ENCODE measurements at regions not wholly inside any gene's neighbourhood (a gene's known extent, or its start where the extent isn't known, plus 50 kb on each side); places are given as distances from the start of the nearest gene placed in this dataset.
"Not testable (repeated sequence)": the region's sequence is repeated elsewhere in the genome, so short reads cannot be mapped to it uniquely, and the experiment has no call there.

GRCh38 chr17:21549107-21549687, 143.1 kb upstream of the KCNJ18 start:
- ATAC-seq, result no peak
- 43% methylated on average over 1 of the region's 1 CpG for WGBS, 2 donors
- H3K27ac ChIP-seq, result no peak overlapping the region
- H3K27me3 ChIP-seq, result no peaks in the 10 kb centered on the region
- no peak for DNase-seq
- intact Hi-C loops (cut with DNase I), result no loop called here
- no peak for FAIRE-seq
- peaks cover 0 to 12% (median 8%) of the 10 kb centered on the region in 3 donors for H3K4me1 ChIP-seq
- no peak overlapping the region for H3K4me3 ChIP-seq
- H3K36me3 ChIP-seq, result no peaks in the 10 kb centered on the region
- no peak for TF ChIP-seq CTCF (IDR thresholded peaks at IDR 0.05)
- H3K9me3 ChIP-seq, result no peaks in the 10 kb centered on the region

- H3K27ac ChIP-seq; H3K9me3 ChIP-seq; H3K27me3 ChIP-seq; DNase-seq; FAIRE-seq; ATAC-seq; intact Hi-C loops (cut with DNase I); H3K36me3 ChIP-seq: not testable (repeated sequence)
- peaks cover 0 to 12% (median 8%) of the 10 kb centered on the region in 3 donors for H3K4me1 ChIP-seq
- H3K4me3 ChIP-seq, result peak overlapping the region in 2 of 4 donors; percentile 52 to 80
- WGBS, 2 donors, result 82 to 91% methylated on average over 3 of the region's 3 CpGs
Observed at GRCh38 chr17:21550031-21550430, 142.3 kb upstream of the KCNJ18 start.

GRCh38 chr17:21551081-21551881, 141.0 kb upstream of the KCNJ18 start:
- peak overlapping the region; percentile 52 to 93 (median 70) for H3K4me3 ChIP-seq
- H3K36me3 ChIP-seq, result no peaks in the 10 kb centered on the region
- ATAC-seq (peak; percentile 97 to 99 (median 98)), DNase-seq (peak; percentile 75 to 95 (median 84)), FAIRE-seq (no peak)
- 1% methylated on average over 70 to 75 of the region's 75 CpGs for WGBS, 2 donors
- intact Hi-C loops (cut with DNase I), result no loop called here
- no peak for TF ChIP-seq CTCF (IDR thresholded peaks at IDR 0.05)
- H3K4me1 ChIP-seq, result peaks cover 0 to 12% (median 8%) of the 10 kb centered on the region in 3 donors
- H3K9me3 ChIP-seq, result no peaks in the 10 kb centered on the region
- H3K27ac ChIP-seq, result peak overlapping the region; percentile 40 to 75 (median 65)
- H3K27me3 ChIP-seq, result no peaks in the 10 kb centered on the region

DNA sequence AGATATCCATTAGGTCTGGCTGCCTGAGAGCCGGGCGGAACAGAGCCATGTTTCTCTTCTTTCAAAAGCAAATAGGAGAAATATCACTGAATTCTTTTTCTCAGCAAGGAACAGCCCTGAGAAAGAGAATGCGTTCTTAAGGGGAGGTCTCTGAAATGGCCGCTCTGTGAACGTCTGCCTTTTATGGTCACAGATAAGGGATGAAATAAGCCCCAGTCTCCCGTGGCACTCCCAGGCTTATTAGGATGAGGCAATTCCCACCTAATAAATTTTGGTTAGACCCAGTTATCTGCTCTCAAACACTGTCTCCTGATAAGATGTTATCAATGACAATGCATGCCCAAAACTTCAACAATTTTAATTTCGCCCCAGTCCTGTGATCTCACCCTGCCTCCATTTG, 133.4 kb upstream of the KCNJ18 start:
- FAIRE-seq; ATAC-seq; H3K4me3 ChIP-seq; H3K27me3 ChIP-seq; DNase-seq; H3K27ac ChIP-seq; intact Hi-C loops (cut with DNase I); H3K4me1 ChIP-seq; H3K9me3 ChIP-seq; H3K36me3 ChIP-seq: not testable (repeated sequence)
- WGBS, 2 donors, result 83 to 91% methylated on average over 7 of the region's 7 CpGs

DNA sequence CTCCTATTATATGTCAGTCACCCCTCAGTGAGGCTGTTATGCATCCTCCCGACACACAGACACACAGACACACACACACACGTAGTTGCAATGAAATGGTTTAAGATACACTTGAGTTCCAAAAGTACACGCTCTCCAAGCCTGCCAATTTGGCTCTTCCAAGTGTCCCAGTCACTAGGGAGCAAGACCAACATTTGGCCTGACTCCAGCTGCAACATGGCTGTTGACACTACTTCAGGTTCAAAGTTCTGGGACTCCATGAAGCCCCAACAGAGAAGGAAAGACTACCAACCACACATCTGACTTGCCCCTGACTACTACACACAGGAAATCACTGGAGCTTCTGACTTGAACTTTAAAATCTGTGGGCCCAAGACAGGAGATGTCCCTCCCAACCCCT, 128.1 kb upstream of the KCNJ18 start:
- no peaks in the 10 kb centered on the region for H3K9me3 ChIP-seq
- ATAC-seq, result no peak
- H3K27ac ChIP-seq, result no peak overlapping the region
- no peaks in the 10 kb centered on the region for H3K36me3 ChIP-seq
- H3K4me1 ChIP-seq, result no peaks in the 10 kb centered on the region
- no peaks in the 10 kb centered on the region for H3K27me3 ChIP-seq
- no peak for FAIRE-seq
- intact Hi-C loops (cut with DNase I), result no loop called here
- no peak for DNase-seq
- WGBS, 2 donors, result 69 to 73% methylated on average over 3 of the region's 3 CpGs
- no peak overlapping the region for H3K4me3 ChIP-seq
- no peak for TF ChIP-seq CTCF (IDR thresholded peaks at IDR 0.05)

GRCh38 chr17:21564757-21565156, 127.6 kb upstream of the KCNJ18 start:
- H3K27ac ChIP-seq; H3K4me3 ChIP-seq; FAIRE-seq; H3K4me1 ChIP-seq; H3K9me3 ChIP-seq; H3K27me3 ChIP-seq; H3K36me3 ChIP-seq; ATAC-seq; DNase-seq; intact Hi-C loops (cut with DNase I): not testable (repeated sequence)
- 74 to 84% methylated on average over 6 of the region's 6 CpGs for WGBS, 2 donors

GRCh38 chr17:21570427-21570826, 121.9 kb upstream of the KCNJ18 start:
- H3K4me1 ChIP-seq; ATAC-seq; H3K9me3 ChIP-seq; FAIRE-seq; H3K27ac ChIP-seq; H3K36me3 ChIP-seq; intact Hi-C loops (cut with DNase I); H3K27me3 ChIP-seq; DNase-seq; H3K4me3 ChIP-seq: not testable (repeated sequence)
- WGBS, 2 donors, result 45 to 52% methylated on average over 2 of the region's 2 CpGs

- intact Hi-C loops (cut with DNase I); H3K27me3 ChIP-seq; H3K4me1 ChIP-seq; DNase-seq; H3K27ac ChIP-seq; FAIRE-seq; H3K9me3 ChIP-seq; ATAC-seq; H3K36me3 ChIP-seq; H3K4me3 ChIP-seq: not testable (repeated sequence)
- WGBS, 2 donors, result 47 to 49% methylated on average over 1 of the region's 1 CpG
Observed at GRCh38 chr17:21572148-21572547, 120.2 kb upstream of the KCNJ18 start.

DNA sequence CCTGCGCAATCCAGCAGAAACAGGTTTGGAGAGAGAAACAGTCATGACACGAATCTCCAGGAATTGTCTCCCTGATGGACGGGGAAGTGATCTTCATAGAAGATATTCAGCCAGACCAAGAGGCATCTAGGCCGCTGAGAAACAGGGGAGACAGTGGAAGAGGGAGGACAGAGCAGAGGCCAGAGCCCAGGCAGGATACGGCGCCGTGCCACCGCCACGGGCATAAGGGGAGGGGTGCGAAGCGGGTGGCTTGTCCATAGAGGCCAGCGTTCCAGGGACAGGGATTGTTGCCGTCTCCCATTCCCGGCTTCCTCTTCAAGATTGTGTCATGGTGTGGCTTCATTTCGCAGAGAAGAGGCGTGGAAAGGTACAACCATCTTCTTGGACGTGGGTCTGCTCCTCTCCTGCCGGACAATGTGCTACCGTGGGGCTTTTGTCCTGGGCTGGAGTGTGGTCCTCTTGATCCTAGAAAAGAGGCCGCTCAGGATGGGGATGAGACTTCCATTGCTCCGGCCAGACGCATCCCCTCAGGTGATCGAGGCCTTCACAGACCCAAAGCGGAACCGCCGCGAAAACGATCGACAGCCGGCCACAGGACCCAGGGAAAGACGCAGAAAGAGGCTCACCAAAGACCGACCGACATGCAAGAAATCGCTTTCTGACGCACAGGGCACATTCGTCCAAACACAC, 118.9 kb upstream of the KCNJ18 start:
- FAIRE-seq; H3K9me3 ChIP-seq; H3K4me3 ChIP-seq; H3K36me3 ChIP-seq; intact Hi-C loops (cut with DNase I); DNase-seq; ATAC-seq; H3K4me1 ChIP-seq; H3K27me3 ChIP-seq; H3K27ac ChIP-seq: not testable (repeated sequence)
- WGBS, 2 donors, result 78 to 79% methylated on average over 36 of the region's 36 CpGs
